Gastroesophageal sphincter (tissue), 3 donors: ENCODE measurements at regions not wholly inside any gene's neighbourhood (a gene's known extent, or its start where the extent isn't known, plus 50 kb on each side); places are given as distances from the start of the nearest gene placed in this dataset.

ENCODE experiments used
- EP300 ChIP-seq: sonication (generic); formaldehyde crosslinking; IDR thresholded peaks from one replicate; pipeline ENCODE4 v1.6.1; 2017; ENCODE audit warnings: antibody characterized with exemption, mild to moderate bottlenecking
- POLR2A ChIP-seq, 2 donors: fragments of 450-650 bp; IDR thresholded peaks; one replicate each; pipeline ENCODE4 v1.6.1; 2017; ENCODE audit warnings: antibody characterized with exemption in 2 of 2, mild to moderate bottlenecking in 2 of 2, moderate library complexity in 1 of 2
- POLR2AphosphoS5 ChIP-seq: sonication (generic); formaldehyde crosslinking; IDR thresholded peaks from one replicate; pipeline ENCODE4 v1.6.1; 2017; ENCODE audit warnings: antibody characterized with exemption
- TF ChIP-seq, protein P1 (sequence below), 4 experiments: fragments of 200-600 bp in 2 of 4; fragments of 450-650 bp in 2 of 4; sonication (generic) in 1 of 4; IDR thresholded peaks; one replicate each; pipeline ENCODE4 v1.5.1; 2017 to 2019; ENCODE audit warnings: antibody characterized with exemption in 4 of 4, mild to moderate bottlenecking in 2 of 4, moderate library complexity in 2 of 4

DNA sequence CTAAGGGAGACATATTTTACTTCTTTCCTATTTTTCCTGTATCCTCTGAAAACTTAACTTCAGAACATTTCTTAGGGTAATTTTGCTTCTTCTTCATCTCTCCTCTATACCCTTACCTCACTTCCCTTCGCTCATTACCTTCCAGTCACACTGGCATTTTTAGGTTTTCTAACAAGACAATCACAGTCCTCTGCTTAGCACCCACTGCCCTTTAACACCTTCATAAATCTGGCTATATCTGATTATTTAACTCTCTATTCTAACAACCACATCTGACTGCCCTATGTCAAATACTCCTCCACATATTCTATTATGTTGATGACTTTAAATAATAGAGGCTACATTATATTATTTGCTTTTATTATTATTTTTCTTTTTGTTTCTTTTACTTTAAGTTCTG lies 1058.0 kb upstream of the CNTN5 start:
- TF ChIP-seq POLR2A (IDR thresholded peaks at IDR 0.05): no peak
- TF ChIP-seq EP300: no peak
- TF ChIP-seq, protein P1, sequence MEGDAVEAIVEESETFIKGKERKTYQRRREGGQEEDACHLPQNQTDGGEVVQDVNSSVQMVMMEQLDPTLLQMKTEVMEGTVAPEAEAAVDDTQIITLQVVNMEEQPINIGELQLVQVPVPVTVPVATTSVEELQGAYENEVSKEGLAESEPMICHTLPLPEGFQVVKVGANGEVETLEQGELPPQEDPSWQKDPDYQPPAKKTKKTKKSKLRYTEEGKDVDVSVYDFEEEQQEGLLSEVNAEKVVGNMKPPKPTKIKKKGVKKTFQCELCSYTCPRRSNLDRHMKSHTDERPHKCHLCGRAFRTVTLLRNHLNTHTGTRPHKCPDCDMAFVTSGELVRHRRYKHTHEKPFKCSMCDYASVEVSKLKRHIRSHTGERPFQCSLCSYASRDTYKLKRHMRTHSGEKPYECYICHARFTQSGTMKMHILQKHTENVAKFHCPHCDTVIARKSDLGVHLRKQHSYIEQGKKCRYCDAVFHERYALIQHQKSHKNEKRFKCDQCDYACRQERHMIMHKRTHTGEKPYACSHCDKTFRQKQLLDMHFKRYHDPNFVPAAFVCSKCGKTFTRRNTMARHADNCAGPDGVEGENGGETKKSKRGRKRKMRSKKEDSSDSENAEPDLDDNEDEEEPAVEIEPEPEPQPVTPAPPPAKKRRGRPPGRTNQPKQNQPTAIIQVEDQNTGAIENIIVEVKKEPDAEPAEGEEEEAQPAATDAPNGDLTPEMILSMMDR (IDR thresholded peaks at IDR 0.05): no peak
- no peak for TF ChIP-seq POLR2AphosphoS5
